Panc1 (cell line): ENCODE measurements at regions not wholly inside any gene's neighbourhood (a gene's known extent, or its start where the extent isn't known, plus 50 kb on each side); places are given as distances from the start of the nearest gene placed in this dataset.
"Not testable (repeated sequence)": the region's sequence is repeated elsewhere in the genome, so short reads cannot be mapped to it uniquely, and the experiment has no call there.

Source experiments
- ATAC-seq: fragments of 200-7000 bp; cut with Tn5 transposase; 2 replicates; pipeline ENCODE4 v1.9.1; 2020; ENCODE audit warnings: mild to moderate bottlenecking, moderate library complexity
- BruUV-seq: library from RNA; stranded (reverse); fragments of 400-500 nt; replicated peaks from 2 replicates; lab custom pipeline; 2021; lab: Mats Ljungman, UMichigan
- CTCF ChIA-PET: fragments of 300-600 bp; sonication (Branson Sonifier 250); formaldehyde crosslinking; loops from one replicate; lab custom pipeline; 2022; ENCODE audit warnings: antibody characterized with exemption; lab: Charles Lee
- POLR2A ChIA-PET: fragments of 300-600 bp; sonication (Branson Sonifier 250); formaldehyde crosslinking; loops from one replicate; lab custom pipeline; 2022; ENCODE audit warnings: antibody characterized with exemption; lab: Charles Lee
- DNase-seq: peaks from one replicate; pipeline ENCODE4 v3.0.0-alpha.2; 2010; ENCODE audit warnings: low read depth, low spot score
- H3K27ac ChIP-seq: 2 replicates; pipeline ENCODE4 v1.5.1; 2011; ENCODE audit warnings: mild to moderate bottlenecking, low read length, inconsistent platforms
- H3K27me3 ChIP-seq: fragments of 200-500 bp; sonication (Bioruptor generic); 2 replicates; pipeline ENCODE4 v1.6.0; 2014; ENCODE audit warnings: low read length, inconsistent platforms; ENCODE audit not compliant: control insufficient read depth, insufficient read depth
- H3K36me3 ChIP-seq: fragments of 200-500 bp; sonication (Bioruptor generic); 2 replicates; pipeline ENCODE4 v1.5.1; 2014; ENCODE audit warnings: inconsistent platforms, mild to moderate bottlenecking, low read length, moderate library complexity; ENCODE audit not compliant: control insufficient read depth, insufficient read depth
- H3K4me1 ChIP-seq: 2 replicates; pipeline ENCODE4 v1.5.1; 2011; ENCODE audit warnings: inconsistent platforms, mild to moderate bottlenecking, low read length, moderate library complexity; ENCODE audit not compliant: control insufficient read depth, insufficient read depth
- H3K4me3 ChIP-seq, 2 experiments: 2 replicates each; pipeline ENCODE4 v1.5.1; 2011 to 2012; ENCODE audit warnings: low read depth in 2 of 2, low read length in 2 of 2, mild to moderate bottlenecking in 2 of 2, inconsistent platforms in 1 of 2, moderate library complexity in 1 of 2
- H3K9me3 ChIP-seq: fragments of 200-500 bp; sonication (Bioruptor generic); 2 replicates; pipeline ENCODE4 v1.5.1; 2014; ENCODE audit warnings: low read depth, mild to moderate bottlenecking, inconsistent platforms, low read length, moderate library complexity; ENCODE audit not compliant: control insufficient read depth, insufficient read depth
- POLR2AphosphoS5 ChIP-seq: IDR thresholded peaks from 2 replicates; pipeline ENCODE4 v1.6.1; 2012; ENCODE audit warnings: mild to moderate bottlenecking, low read depth, low read length, moderate library complexity
- REST ChIP-seq, 2 experiments: IDR thresholded peaks; 2 replicates each; pipeline ENCODE4 v1.6.1; 2011 to 2012; ENCODE audit warnings: low read depth in 2 of 2, control low read depth in 1 of 2, low read length in 1 of 2, mild to moderate bottlenecking in 1 of 2, moderate library complexity in 1 of 2; ENCODE audit not compliant: insufficient read depth in 1 of 2
- SIN3A ChIP-seq: IDR thresholded peaks from 2 replicates; pipeline ENCODE4 v1.6.1; 2012; ENCODE audit warnings: low read depth, mild to moderate bottlenecking, low read length, moderate library complexity, borderline replicate concordance; ENCODE audit not compliant: insufficient read depth
- TCF7L2 ChIP-seq: IDR thresholded peaks from 2 replicates; pipeline ENCODE4 v1.6.1; 2011; ENCODE audit warnings: mild to moderate bottlenecking, low read depth, low read length, inconsistent platforms
- in situ Hi-C: cut with HindIII; loops from 2 replicates; pipeline ENCODE4 v1.10.0; 2016; ENCODE audit warnings: low sequenced_read_pairs, low pct_unique_long_range_greater_than_20kb
- intact Hi-C: fragments of 100-400 bp; cut with micrococcal nuclease; formaldehyde crosslinking; loops from one replicate; pipeline ENCODE4 v1.10.0; 2022; ENCODE audit not compliant: unreplicated experiment
- TF ChIP-seq, protein P1 (sequence below): fragments of 450-650 bp; IDR thresholded peaks from 2 replicates; pipeline ENCODE4 v1.5.1; 2017; ENCODE audit warnings: mild to moderate bottlenecking

- H3K27ac ChIP-seq: no peak overlapping the region
- no peaks in the 10 kb centered on the region for H3K9me3 ChIP-seq
- no peaks in the 10 kb centered on the region for H3K4me1 ChIP-seq
- intact Hi-C loops: no loop called here
- H3K27me3 ChIP-seq: no peaks in the 10 kb centered on the region
- no peaks in the 10 kb centered on the region for H3K36me3 ChIP-seq
- DNase-seq (no peak), ATAC-seq (peak; percentile 62; the same call in 1 of the 2 replicates)
- in situ Hi-C loops: no loop called here
- BruUV-seq: no TSS peak
- no peak overlapping the region for H3K4me3 ChIP-seq
- TF ChIP-seq TCF7L2 (no peak), SIN3A (no peak), REST (IDR thresholded peaks at IDR 0.05; ENCODE audit: insufficient read depth in 1 of 2, low read depth in 2 of 2, low read length in 1 of 2) (no peak), POLR2AphosphoS5 (no peak)
- TF ChIP-seq, protein P1, sequence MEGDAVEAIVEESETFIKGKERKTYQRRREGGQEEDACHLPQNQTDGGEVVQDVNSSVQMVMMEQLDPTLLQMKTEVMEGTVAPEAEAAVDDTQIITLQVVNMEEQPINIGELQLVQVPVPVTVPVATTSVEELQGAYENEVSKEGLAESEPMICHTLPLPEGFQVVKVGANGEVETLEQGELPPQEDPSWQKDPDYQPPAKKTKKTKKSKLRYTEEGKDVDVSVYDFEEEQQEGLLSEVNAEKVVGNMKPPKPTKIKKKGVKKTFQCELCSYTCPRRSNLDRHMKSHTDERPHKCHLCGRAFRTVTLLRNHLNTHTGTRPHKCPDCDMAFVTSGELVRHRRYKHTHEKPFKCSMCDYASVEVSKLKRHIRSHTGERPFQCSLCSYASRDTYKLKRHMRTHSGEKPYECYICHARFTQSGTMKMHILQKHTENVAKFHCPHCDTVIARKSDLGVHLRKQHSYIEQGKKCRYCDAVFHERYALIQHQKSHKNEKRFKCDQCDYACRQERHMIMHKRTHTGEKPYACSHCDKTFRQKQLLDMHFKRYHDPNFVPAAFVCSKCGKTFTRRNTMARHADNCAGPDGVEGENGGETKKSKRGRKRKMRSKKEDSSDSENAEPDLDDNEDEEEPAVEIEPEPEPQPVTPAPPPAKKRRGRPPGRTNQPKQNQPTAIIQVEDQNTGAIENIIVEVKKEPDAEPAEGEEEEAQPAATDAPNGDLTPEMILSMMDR: no peak
- ChIA-PET POLR2A (no interaction called here), CTCF (interaction anchor here (0.6 kb wide), 1 partner anchor 383 kb away, joined by 4 read pairs; no protein-coding TSS in a partner anchor)
These were observed 62.1 kb upstream of the SPDL1 start for GRCh38 chr5:169521366-169521983.

DNA sequence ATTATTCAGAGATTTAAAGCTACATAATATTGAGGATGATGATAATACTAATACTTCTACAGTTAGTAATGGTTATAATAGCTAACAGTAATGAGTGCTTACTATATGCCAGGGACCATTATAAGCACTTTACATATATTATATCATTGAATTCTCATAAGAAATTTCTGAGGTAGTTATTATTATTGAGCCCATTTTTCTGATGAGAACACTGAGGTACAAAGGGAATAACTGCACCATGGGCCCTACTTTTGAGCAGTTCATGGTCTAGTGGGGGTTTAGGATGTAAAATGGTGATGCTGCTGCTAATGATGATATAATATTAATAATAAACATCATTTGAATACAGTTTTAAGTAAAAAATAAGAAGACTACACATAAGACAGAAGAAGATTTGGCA is 64.2 kb upstream of the SPDL1 start:
- in situ Hi-C loops: no loop called here
- ATAC-seq: no peak
- no peak overlapping the region for H3K27ac ChIP-seq
- H3K9me3 ChIP-seq: no peaks in the 10 kb centered on the region
- intact Hi-C loops: no loop called here
- H3K4me1 ChIP-seq: no peaks in the 10 kb centered on the region
- TF ChIP-seq POLR2AphosphoS5: no peak
- no peak for TF ChIP-seq REST (IDR thresholded peaks at IDR 0.05; ENCODE audit: insufficient read depth in 1 of 2, low read depth in 2 of 2, low read length in 1 of 2)
- TF ChIP-seq TCF7L2: no peak
- TF ChIP-seq SIN3A: no peak
- TF ChIP-seq, protein P1: no peak
- BruUV-seq: no TSS peak
- H3K36me3 ChIP-seq: no peaks in the 10 kb centered on the region
- H3K4me3 ChIP-seq: no peak overlapping the region
- no peak for DNase-seq
- no peaks in the 10 kb centered on the region for H3K27me3 ChIP-seq
- CTCF ChIA-PET: no interaction called here
- POLR2A ChIA-PET: no interaction called here

DNA sequence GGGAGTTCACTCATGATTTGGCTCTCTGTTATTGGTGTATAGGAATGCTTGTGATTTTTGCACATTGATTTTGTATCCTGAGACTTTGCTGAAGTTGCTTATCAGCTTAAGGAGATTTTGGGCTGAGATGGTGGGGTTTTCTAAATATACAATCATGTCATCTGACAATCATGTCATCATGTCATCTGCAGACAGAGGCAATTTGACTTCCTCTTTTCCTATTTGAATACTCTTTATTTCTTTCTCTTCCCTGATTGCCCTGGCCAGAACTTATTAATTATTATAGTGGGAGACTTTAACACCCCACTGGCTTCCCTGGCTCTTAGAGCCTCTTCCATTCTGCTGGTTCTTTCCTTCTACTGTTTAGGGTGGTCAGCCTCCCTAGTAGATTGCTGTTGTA is 64.8 kb upstream of the SPDL1 start:
- intact Hi-C loops, H3K36me3 ChIP-seq, DNase-seq, ATAC-seq, H3K27me3 ChIP-seq, H3K4me1 ChIP-seq, H3K9me3 ChIP-seq, BruUV-seq, CTCF ChIA-PET, in situ Hi-C loops, H3K27ac ChIP-seq, POLR2A ChIA-PET, H3K4me3 ChIP-seq: not testable (repeated sequence)
